Cardiac fibroblast (primary cell): ENCODE measurements at regions not wholly inside any gene's neighbourhood (a gene's known extent, or its start where the extent isn't known, plus 50 kb on each side); places are given as distances from the start of the nearest gene placed in this dataset.

Experiments
- DNase-seq, 2 donors: peaks; one replicate each; pipeline versions ENCODE4 v3.0.0 to v3.0.0-alpha.2; 2010; ENCODE audit warnings: low read depth in 2 of 2
- H3K4me3 ChIP-seq, 2 donors: replicated peaks in 1 of 2; 1 replicate in 1 of 2; 2 replicates in 1 of 2; pipeline ENCODE4 v1.5.1; 2011; ENCODE audit warnings: low read depth in 2 of 2, low read length in 2 of 2, mild to moderate bottlenecking in 2 of 2, moderate library complexity in 1 of 2
- TF ChIP-seq, protein P1 (sequence below): IDR thresholded peaks from one replicate; pipeline ENCODE4 v1.5.1; 2011; ENCODE audit warnings: low read depth, mild to moderate bottlenecking, low read length, inconsistent platforms

DNA sequence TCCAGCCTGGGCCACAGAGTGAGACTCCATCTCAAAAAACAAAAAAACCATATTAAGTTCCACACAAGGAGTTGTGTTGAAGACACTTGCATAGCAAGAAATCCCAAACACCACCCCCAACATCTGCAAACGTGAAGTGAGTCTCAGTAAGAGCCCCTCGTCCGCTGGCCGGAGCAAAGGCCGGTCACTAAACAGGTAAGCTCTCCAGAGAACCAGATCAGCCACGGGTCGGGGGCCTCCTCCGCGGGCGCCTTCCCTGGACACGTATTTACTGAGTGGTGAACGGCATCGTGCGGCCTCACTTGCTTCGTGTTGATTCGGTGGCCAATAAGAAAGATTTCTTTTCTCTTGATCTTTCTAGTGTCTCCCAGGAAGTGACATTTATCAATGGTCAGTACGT lies 93.6 kb downstream of the MRPL36 start:
- DNase-seq = no peak
- TF ChIP-seq, protein P1, sequence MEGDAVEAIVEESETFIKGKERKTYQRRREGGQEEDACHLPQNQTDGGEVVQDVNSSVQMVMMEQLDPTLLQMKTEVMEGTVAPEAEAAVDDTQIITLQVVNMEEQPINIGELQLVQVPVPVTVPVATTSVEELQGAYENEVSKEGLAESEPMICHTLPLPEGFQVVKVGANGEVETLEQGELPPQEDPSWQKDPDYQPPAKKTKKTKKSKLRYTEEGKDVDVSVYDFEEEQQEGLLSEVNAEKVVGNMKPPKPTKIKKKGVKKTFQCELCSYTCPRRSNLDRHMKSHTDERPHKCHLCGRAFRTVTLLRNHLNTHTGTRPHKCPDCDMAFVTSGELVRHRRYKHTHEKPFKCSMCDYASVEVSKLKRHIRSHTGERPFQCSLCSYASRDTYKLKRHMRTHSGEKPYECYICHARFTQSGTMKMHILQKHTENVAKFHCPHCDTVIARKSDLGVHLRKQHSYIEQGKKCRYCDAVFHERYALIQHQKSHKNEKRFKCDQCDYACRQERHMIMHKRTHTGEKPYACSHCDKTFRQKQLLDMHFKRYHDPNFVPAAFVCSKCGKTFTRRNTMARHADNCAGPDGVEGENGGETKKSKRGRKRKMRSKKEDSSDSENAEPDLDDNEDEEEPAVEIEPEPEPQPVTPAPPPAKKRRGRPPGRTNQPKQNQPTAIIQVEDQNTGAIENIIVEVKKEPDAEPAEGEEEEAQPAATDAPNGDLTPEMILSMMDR = no peak
- H3K4me3 ChIP-seq = no peak overlapping the region

DNA sequence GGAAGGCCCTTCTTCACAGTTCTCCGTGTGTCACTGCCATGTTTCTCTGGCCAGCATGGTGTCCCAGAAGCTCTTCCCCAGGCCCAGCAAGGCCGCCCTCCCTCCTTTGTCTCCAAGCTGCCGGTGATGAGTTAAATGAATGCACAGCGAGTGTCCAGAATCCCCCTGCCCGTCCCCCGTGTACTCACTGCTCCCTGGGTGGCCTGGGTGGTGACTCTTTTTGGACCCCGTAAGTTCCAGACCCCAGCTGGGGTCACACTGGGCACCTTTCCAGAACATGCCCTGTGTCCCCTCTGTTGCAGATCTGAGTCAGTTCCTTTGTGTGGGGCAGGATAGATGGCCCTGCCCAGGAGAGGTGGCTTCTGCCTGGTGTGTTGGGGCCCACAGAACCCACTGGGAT lies 95.0 kb downstream of the MRPL36 start:
- DNase-seq = no peak
- TF ChIP-seq, protein P1 = no peak
- H3K4me3 ChIP-seq = no peak overlapping the region

DNA sequence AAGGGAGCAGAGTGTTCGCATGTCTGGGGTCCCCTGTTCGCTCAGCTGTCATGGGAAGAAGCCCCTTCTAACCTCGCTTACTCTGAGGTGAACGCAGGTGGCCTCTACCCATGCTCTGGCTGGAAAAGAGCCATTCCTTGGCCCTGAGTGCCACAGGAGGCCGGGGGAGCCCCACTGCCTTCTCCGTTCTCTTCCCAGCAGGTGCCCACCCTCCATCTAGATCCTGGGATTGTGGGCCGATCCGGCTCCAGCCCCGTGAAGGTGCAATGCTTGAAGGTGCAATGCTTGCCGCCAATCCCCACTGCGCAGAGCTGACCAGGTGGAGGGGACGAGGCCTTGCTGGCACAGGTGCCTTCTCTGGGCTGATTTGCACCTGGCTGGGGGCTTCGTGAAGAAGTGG lies 95.4 kb downstream of the MRPL36 start:
- TF ChIP-seq, protein P1 = no peak
- no peak for DNase-seq
- H3K4me3 ChIP-seq = no peak overlapping the region

DNA sequence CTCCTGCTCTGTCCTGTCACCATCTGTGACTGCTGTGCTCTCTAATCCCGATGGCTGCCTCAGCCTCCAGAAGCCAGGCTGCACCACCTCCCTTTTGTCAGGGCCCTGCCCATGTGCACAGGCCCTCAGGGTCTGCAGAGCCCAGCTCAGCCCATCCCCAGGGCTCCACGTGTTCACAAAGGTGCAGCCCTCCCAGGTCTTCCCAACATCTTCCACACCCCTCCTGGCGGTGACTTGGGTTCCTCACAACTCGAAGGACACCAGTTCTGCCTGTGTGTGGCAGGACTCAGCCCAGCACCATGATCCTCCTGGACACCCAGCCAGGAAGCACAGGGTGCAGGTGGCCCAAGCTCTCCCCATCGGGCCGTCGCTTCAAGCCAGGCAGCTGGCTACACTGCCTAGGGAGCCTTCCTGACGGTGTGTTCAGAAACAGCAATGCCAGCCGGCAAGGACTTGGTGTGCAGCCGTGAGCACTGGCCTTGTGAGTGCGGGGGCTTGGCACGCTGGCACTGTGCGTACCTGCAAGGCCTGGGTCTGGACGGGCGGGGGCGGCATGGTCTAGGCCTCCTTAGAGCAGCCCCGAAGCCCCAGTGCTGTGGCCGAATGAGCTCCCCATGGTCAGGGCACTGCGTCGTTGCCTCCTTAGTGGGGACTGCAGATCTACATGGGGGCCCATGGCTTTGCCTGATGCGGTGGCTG lies 96.1 kb downstream of the MRPL36 start:
- H3K4me3 ChIP-seq = no peak overlapping the region
- TF ChIP-seq, protein P1 = no peak
- DNase-seq = no peak

DNA sequence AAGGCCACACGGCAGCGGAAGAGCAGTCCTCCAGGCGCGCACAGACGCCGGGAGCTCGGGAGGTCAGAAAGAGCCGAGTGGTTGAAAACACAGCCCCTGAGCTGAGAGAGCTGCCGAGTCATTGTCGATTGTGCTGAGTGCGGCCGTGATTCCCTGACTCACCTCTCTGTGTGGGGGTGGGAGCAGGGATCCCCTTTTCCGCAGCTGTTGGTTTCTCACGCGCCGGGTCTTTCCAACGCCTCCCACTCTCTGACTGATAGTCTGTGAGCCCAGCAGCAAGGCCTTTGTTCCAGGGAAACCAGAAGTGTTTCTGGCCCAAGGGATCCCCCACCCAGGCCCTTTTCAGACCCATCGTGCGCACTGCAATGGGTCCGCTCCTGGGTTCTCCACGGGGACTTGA lies 97.3 kb downstream of the MRPL36 start:
- TF ChIP-seq, protein P1 = no peak
- no peak overlapping the region for H3K4me3 ChIP-seq
- DNase-seq = no peak

DNA sequence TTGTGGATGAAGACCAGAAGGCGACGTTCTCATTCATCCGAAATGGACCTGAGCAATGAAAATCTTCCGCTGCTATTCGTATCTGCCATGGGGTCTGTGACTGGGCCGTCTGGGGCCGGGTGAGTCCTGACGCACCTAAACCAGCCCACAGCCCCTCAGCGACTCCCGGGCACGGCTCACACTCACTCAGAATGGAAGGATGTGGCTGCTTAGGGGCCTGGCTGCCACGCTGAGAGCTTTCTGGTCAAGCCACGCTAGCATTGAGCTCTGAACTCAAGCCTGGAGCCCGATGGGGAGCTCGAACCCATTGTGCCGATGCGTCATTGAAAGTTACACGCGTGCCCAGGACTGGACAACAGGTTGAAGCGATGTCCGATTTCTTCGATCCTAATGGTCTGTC lies 97.8 kb downstream of the MRPL36 start:
- TF ChIP-seq, protein P1 = no peak
- no peak for DNase-seq
- no peak overlapping the region for H3K4me3 ChIP-seq
